Stimulated activated CD4-positive, alpha-beta T cell treated with anti-CD3 and anti-CD28 coated beads, Interleukin-4, amount 100 ng/mL, for 48 hours (primary cell): ENCODE measurements at regions not wholly inside any gene's neighbourhood (a gene's known extent, or its start where the extent isn't known, plus 50 kb on each side); places are given as distances from the start of the nearest gene placed in this dataset.
A peak's percentile ranks its signal among the peaks of the same experiment; 100 is the strongest.

Source experiments
- DNase-seq, 2 donors: peaks; one replicate each; pipeline ENCODE4 v3.0.0-alpha.2; 2020; ENCODE audit warnings: low read depth in 2 of 2

DNA sequence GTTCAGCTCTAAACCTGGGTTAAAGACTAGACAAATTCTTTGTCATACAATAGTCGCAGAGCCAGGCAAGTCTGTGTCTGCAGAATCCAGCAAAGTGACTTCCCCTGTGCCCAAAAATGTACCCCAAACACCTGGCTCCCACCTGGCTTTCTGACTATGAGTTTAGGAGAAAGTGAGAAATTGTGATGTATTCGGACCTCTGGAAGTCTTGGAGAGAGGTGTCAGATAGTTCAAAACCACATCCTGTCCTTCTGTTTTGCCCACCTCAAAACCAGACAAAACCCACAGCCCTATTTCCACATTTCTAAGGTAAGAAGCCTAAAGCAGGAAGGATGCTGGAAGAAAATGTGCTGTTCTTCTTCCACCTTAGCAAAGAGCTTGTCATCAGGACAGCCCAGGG, 63.8 kb upstream of the CLMP start:
- no peak for DNase-seq

DNA sequence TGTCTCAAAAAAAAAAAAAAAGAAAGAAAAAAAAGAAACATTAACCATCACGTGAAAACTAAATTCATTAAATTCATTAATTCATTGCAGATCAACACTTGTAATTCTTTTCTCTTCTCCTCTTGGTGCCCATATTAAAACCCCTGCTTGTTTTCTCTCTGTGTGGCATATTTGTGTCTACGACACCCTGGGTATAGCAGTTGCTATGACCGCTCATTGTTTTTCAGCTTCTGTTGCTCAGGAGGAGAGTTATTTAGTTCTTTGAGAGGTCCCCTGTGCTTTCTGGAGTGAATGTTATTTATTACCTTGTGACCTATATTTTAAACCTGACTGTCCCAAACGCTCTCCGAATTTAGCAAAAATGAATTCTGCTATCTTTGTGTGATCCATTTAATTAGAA, 62.3 kb upstream of the CLMP start:
- DNase-seq = no peak

DNA sequence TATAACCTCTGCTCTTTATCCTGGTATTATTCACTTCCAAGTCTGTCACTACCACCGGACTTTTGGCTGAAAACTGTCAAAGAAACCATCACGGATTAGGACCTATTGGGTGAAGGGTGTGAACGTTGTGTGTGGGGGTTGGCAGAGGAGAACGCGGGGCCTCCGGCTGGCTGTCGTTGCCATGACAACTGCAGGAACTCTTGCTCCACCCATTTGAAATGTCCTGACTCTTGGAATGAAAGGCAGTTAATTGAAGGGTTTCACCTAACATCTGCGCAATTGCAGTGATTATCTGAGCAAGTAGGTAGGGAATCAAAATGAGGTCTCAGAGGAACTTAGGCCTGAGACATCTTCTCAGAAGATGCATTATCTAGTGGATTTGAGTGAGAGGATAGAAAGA, 60.9 kb upstream of the CLMP start:
- no peak for DNase-seq

DNA sequence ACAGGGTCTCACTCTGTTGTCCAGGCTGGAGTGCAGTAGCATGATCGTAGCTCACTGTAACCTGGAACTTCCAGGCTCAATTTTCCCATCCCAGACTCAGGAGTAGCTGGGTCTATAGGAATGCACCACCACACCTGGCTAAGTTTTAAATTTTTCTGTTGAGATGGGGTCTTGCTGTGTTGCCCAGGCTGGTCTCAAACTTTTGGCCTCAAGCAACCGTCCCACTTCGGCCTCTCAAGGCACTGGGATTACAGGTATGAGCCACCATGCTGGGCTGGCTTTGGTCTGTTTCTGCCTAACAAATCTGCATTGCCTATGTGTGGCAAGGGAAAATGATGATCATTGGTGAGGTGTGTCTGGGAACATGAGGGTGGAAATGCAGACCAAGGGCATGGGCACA, 59.3 kb upstream of the CLMP start:
- no peak for DNase-seq

DNA sequence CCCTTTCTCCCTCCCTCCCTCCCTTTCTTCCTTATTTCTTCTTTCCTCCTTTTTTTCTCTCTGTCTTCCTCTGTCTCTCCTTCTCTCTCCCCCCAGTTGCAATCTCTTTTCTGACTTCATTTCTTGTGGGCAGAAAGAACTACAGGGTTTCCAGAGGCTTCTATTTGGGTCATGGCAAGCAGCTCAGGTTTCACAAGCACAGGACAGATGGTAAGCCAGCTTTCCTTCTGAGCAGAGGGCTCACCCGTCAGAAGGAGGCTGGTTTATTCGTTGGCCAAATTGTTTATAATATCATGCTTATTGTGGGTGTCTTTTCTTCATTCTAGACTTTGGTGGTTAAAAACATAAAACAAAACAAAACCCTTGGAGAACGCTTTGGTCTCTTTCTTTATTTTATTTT, 58.9 kb upstream of the CLMP start:
- no peak for DNase-seq

DNA sequence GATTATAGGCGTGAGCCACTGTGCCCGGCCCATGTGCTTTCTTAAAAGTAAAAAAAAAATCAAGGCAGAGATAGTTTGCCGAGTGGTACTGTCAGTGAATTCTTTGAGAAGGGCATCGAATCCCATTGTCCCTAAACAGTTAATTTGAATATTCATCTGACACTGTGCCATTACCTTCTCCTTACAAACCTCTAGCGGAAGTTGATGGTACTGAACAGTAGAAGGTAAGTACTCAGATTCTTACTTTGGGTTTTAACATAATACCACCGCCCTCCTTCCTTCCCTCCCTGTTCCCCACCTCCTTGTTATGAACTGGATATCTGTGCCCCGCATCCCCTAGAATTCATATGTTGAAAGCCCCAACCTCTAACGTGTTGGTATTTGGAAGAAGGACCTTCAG, 58.2 kb upstream of the CLMP start:
- no peak for DNase-seq

DNA sequence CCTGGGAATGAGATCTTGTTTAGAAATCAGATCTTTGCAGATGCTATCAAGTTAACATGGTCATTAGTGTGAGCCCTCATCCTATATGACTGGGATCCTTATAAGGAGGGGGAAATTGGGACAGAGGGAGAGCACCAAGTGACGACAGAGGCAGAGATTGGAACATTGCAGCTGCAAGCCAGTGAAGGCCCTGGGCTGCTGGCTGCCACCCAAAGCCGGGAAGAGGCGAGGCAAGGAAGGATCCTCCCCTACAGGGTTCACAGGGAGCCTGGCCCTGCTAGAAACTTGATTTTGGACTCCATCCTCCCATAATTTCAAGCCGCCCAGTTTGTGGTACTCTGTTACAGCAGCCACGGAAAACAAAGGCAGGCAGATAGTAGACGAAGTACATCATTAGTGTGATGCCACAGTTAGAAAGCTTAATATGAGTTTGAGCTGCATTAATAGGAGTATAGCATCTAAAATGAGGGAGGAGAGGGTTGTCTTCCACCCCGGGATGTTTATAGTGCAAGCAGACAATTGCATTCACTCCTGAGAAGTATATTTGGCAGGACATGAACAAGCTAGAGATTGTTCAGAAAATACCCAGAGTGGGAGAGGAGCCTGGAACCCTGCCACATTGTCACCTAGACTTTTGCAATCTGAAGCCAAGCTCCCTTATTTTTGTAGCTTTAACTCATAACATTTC, 56.8 kb upstream of the CLMP start:
- DNase-seq = no peak

DNA sequence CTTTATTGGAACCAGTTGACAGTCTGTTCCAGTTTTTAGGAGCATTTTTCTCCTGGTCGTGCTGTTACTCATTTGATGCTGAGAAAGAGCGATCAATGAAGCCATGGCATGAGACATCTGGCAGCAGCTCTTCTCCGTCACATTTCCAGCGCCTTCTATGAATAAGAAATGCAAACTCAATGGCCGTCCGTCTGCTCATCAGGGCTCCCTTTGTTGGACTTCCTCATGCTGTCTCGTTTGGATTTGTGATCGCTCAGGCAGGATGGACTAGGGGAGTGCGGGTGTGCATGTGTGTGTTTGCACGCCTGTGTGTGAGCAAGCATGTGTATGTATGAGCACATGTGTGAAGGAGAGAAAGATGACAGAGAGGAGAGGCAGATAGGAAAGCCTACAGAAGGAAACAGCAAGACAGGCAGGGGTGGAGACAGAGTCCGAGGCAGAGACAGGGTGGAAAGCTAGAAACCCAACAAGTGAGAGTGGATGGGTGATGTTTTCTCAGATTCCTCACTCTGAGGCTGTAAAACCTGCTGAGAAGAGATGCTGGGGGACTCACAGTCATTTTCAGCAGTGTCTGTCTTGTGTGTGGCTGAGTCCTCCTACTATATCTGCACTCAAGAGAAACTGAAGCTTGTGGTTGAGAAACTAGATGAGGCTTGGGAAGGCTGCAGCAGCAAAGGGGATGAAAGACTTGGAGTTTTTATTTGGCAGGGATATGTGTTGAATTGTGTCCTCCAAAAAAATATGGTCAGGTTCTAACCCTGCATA, 56.0 kb upstream of the CLMP start:
- no peak for DNase-seq

DNA sequence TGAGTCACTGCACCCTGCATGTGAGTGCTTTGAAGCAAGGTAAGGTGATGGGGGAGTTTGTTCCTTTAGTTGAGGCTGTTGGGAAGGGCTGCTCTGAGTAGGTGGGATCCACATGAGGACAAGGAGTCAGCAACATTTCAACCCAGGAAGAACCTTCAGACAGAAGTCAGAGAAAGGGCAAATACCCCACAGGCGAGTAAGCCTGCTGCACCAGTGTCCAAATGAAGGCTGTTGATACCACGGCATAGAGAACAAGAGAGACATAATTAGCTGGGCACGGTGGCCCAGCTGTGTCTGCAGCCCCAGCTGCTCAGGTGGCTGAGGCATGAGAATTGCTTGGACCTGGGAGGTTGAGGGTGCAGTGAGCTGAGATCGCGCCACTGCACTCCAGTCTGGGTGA, 54.3 kb upstream of the CLMP start:
- no peak for DNase-seq

GRCh38 chr11:123247813-123248379, 52.8 kb upstream of the CLMP start:
- no peak for DNase-seq

GRCh38 chr11:123247496-123247799, 52.4 kb upstream of the CLMP start:
- no peak for DNase-seq

DNA sequence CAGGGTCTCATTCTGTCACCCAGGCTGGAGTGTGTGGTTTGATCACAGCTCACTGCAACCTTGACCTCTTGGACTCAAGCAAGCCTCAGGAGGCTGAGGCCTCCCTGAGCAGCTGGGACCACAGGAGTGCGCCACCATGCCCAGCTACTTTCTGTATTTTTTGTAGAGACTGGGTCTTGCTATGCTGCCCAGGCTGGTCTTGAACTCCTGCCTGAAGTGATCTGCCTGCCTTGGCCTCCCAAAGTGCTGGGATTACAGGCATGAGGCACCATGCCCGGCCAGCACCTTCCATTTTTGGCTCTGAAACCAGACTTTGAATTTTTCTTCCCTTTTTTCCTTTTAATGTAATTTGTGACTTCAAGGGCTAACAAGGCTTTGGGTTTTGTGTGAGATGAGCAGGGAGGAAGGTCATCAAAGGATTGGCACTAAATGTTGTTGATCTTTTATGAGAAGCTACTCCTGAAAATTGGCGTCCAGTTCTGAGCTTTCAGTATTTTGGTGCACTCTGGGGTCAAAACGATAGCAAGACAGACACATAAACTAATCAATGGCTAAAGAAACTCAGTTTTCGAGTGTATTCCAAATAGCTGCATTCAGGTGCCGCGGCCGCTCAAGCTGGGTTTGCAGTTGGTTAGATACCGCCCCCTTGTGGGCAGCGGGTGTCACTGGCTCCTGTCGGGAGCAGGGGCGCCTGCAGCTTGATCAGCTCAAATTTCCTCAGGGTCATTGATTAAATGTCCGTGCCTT, 51.9 kb upstream of the CLMP start:
- DNase-seq = peak; percentile 76

GRCh38 chr11:123245567-123245966, 50.5 kb upstream of the CLMP start:
- no peak for DNase-seq
